Inferior parietal cortex (tissue), 1 donor: ENCODE measurements at regions not wholly inside any gene's neighbourhood (a gene's known extent, or its start where the extent isn't known, plus 50 kb on each side); places are given as distances from the start of the nearest gene placed in this dataset.

Experiments used
- DNase-seq: peaks from one replicate; pipeline ENCODE4 v3.0.0-alpha.2; 2016; ENCODE audit errors: extremely low spot score

- DNase-seq = no peak
These were observed 83.1 kb upstream of the DAB1 start for GRCh38 chr1:57506941-57507340.

- DNase-seq = no peak
These were observed 79.5 kb upstream of the DAB1 start for GRCh38 chr1:57503337-57503736.

- DNase-seq = no peak
These were observed 76.4 kb upstream of the DAB1 start for GRCh38 chr1:57500136-57500830.

GRCh38 chr1:57494530-57495079 lies 70.7 kb upstream of the DAB1 start:
- no peak for DNase-seq

GRCh38 chr1:57492586-57493226 lies 68.8 kb upstream of the DAB1 start:
- no peak for DNase-seq

- DNase-seq = no peak
These were observed 65.6 kb upstream of the DAB1 start for GRCh38 chr1:57489358-57490036.

- no peak for DNase-seq
These were observed 61.8 kb upstream of the DAB1 start for GRCh38 chr1:57485643-57486042.

- DNase-seq = no peak
These were observed 60.1 kb upstream of the DAB1 start for GRCh38 chr1:57483954-57484353.

- no peak for DNase-seq
These were observed 55.6 kb upstream of the DAB1 start for GRCh38 chr1:57479471-57479870.

GRCh38 chr1:57475366-57475765 lies 51.5 kb upstream of the DAB1 start:
- DNase-seq = no peak

- DNase-seq = no peak
These were observed 50.4 kb upstream of the DAB1 start for GRCh38 chr1:57474137-57474750.
